GM21737 (cell line): ENCODE measurements at regions not wholly inside any gene's neighbourhood (a gene's known extent, or its start where the extent isn't known, plus 50 kb on each side); places are given as distances from the start of the nearest gene placed in this dataset.

Experiments
- ATAC-seq: cut with Tn5 transposase; IDR thresholded peaks from one replicate; pipeline ENCODE4 v1.9.1; 2021; ENCODE audit warnings: mild to moderate bottlenecking, moderate library complexity; ENCODE audit not compliant: unreplicated experiment

DNA sequence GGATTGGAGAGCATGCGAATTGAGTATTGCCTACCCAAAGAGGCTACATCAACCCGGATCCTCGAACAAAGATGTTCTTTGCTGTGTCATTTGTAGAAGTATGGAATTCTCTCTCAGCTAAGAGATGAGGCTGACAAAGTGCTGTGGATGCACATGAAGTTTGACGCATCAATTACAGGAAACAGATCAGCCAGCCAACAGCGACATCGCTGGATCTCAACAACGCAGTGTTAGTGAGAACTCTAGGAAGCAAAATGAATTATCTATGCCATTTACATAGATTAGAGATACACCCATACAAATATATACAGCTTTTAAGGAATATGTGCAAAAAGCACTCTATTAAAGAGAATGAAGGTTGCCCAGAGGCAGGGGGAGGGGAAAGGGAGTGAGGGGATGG is 160.6 kb upstream of the RGMA start:
- ATAC-seq, result no peak

DNA sequence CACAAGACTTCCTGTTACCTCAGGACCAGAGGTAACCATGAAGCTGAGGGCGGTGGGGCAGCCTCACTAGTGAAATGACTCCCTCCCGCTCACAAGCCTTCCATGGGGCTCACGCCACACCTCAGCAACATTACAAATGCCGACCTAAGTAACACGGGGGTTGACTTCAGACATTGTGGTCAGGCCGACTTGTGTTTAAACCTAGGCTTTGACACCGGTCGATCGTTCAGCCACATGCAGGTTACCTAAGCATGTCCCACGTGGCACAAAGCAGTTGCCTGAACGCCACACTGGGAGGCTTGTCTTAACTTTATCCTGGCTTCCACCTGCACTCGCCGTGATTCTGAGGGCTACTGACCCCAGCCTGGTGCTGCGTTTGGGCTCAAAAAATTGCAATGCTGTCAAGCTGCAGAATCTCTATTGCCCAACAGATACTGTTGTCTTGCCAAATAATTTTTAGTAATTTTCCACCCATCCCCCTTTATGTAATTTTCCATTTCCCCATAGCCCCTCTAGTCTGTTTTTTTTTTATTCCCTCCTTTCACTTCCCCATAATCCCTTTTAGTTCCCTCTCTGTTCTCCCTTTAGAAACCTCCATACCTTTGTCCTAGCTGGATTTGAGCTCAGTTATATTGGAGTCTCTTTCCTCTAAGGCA is 158.6 kb upstream of the RGMA start:
- no peak for ATAC-seq

DNA sequence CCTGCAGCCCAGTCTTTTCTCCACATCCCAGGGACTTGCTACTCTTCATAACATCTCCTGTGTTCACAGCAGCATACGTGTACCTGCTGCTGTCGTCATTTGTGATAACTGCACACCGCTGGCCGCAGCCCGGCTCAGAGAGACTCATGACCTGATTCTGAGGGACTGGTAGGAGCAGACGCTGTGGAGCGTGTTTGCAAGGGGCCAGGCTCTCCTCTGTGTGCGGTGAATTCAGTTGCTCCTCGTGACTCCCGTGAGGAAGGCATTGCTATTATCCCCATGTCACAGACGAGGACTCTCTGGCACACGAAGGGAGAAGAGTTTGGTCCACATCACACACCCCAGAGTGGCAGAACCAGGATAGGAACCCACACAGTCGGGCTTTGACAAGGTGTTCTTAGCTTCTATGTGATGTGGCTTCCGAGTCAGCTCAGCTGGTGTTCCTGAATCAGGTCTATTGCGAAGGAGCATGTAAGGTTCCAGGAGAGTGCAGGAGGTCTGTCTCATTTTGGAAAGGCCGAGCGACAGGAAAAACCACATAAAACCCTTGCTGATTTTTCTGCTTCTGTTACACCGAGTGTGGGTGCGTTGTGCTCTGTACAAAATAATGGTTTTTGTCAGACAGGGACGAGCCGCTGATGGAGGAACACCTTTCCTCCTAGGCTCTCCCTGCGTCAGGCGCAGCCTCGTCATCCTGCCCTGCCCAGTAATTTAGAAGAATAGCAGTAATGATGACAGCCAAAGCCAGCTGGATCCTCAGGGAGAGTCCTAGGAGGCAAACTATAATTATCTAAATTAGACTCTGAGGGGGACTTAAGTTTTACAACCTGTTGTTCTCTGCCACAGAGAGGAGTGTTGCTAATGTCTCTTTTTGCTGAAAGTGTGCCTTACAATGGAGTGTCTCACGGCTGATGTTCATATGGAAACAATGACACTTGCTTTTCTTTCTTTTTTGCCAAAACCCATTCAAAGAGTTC is 157.5 kb upstream of the RGMA start:
- ATAC-seq, result no peak

DNA sequence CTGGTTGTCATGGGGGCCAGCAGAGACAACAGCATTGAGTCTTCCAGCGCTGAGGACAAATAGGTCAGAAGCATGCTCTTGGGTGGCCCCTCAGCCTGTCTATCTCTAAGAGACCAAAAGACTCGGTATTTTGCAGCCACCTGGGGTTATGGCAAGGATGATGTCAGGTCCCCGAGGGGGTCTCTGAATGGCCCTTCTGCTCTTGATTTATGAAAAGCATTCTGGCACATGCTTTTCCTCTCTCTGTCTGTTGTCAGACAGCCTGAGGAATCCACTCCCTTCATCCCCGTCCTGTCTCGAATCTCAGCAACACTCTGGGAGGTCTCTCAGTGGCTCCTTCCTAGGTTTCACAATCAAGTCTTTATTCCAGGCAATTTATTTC is 156.6 kb upstream of the RGMA start:
- no peak for ATAC-seq

DNA sequence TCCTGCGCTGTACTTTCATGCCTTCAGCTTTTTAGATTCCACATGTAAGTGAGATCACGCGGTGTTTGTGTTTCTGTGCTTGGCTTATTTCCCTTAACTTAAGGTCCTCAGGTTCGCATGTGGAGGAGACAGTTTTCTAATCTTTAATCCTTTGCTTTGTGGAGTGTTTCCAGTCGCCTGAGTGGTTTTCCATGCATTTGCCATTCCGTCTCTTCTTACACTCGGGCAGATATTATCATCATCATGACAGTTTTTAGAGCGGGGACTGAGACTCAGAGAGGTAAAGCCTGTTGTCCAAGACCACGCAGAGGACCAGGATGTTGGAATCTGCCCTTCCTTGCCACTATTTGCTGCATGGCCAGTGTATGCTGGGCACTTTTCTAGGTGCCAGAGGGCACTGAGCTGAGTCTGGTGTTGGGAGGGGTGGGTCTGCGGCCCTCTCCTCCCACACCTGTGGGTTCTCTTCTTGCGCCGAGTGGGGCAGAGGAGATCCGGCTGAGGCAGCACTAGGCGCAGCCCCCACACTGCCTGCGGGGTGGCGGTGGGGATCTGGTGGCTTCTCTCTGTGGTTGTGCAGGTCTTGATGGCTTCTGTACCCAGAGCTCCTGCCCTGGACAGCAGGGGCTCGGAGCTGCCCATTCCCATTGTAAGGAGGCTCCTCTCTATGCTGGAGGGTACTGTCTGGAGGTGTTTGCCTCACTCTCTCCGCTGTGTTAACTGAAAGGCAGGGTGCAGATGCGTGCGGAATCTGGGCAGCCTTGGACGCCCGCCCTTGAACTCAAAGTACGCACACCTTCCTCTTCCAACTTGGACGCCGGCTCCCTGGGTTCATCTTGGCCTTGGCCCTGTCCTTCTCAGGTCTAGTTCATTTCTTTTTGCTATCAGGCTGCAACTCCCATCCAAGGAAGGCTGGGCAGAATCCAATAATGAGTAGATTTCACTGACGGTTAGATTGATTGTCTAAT is 156.0 kb upstream of the RGMA start:
- no peak for ATAC-seq

DNA sequence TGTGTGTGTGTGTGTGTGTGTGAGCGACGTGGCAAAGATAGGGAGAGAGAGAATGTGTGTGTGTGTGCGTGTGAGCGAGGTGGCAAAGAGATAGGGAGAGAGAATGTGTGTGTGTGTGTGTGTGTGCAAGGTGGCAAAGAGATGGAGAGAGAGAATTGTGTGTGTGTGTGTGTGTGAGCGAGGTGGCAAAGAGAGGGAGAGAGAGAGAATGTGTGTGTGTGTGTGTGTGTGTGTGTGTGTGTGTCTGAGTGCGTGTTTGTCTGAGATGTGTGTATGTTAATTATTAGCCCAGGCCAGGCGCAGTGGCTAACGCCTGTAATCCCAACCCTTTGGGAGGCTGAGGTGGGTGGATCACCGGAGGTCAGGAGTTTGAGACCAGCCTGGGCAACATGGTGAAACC is 154.6 kb upstream of the RGMA start:
- no peak for ATAC-seq

DNA sequence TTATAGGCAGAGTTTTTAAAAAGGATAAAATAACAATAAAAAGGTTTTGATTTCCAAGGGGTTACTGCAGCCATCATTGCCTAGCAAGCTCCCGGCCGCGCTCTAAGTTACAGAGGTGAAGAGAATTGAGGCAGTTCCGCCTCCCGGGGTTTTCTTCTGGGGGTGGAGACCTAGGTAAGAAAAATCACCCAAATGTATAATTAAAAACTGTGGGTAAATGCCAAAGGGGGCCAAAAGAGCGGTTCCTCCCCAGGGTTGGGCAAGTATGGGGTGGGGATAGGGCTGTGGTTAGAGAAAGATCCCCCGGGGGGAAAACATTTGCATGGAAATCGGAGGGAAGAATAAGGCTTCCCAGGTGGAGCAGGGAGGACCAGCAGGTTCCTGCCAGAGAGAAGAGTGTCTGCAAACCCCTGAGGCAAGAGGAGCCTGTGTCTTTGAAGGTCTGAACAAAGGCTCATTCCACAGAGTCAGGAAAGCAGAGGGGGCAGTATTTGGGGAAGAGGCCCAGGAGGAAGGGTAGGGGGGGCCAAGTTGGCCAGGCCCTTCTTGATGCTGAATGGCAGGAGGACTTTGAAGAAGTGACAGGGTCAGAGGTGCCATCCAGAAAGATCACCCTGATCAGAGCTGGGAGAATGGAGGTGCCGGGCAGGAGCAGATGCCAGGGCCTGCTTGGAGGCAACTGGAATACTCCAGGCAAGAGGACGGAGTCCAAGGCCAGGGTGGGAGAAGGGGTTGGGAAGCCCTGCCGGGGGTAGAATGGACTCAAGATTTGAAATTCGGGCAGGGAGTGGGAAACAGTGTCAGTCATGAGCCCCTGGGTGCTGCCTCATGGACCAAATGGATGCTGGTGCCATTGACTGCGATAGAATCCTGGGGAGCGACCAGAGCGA is 152.9 kb upstream of the RGMA start:
- no peak for ATAC-seq

DNA sequence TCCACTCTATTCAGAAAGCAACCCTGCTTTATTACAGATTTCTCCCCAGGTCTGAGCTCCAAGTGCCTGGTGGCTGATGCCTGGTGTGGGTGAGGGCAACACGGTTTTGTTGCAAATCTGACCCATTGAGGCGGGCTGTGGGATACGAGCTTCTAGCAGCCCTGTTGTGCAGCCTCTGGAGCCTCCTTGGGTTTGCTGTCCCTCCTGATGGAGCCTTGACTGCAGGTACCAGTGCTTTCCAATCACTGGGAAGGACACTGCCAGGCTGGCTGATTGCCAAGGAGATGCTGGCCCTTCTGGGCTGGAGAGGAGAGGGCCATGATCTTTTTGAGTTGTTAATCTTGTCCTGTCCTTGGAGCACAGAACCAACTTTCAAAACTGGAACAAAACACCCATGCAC is 151.0 kb upstream of the RGMA start:
- no peak for ATAC-seq

DNA sequence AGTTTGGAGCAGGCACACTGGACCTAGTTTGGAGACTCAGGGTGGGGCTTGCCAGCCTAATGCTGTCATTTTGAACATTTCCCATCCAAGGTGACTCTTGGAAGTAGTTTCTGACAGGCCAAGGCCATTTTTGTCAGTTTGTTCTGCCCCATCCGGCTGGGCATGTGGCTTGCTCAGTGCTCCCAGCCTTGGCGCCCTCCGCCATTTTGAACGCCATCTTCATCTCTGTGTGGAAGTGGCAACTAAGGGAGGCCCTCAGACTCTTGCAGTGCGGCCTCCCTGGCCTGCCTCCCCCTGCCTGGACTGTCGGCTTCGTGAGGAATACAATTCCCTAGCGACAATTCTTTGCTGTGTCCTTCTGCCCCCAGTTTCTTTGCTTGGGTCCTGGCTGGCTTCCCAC is 150.6 kb upstream of the RGMA start:
- no peak for ATAC-seq

DNA sequence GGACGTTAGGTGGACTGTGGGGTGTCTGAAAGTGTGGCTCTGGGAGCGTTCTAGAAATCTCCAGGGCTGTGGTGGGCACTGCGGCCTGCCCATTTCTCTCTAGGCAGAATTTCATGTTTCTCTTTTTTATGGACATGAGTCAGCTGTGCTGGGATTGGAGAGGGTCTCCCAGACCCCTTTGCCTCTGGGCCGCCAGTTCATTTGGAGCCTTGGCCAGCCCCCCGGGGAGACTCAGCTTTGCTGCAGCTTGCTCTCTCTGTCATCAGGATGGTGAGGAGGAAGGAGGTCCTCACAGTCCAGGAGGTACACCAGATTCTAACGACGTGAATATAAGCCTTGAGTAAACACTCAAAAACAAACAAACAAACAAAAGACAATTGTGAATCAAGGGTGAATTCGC is 149.6 kb upstream of the RGMA start:
- no peak for ATAC-seq

DNA sequence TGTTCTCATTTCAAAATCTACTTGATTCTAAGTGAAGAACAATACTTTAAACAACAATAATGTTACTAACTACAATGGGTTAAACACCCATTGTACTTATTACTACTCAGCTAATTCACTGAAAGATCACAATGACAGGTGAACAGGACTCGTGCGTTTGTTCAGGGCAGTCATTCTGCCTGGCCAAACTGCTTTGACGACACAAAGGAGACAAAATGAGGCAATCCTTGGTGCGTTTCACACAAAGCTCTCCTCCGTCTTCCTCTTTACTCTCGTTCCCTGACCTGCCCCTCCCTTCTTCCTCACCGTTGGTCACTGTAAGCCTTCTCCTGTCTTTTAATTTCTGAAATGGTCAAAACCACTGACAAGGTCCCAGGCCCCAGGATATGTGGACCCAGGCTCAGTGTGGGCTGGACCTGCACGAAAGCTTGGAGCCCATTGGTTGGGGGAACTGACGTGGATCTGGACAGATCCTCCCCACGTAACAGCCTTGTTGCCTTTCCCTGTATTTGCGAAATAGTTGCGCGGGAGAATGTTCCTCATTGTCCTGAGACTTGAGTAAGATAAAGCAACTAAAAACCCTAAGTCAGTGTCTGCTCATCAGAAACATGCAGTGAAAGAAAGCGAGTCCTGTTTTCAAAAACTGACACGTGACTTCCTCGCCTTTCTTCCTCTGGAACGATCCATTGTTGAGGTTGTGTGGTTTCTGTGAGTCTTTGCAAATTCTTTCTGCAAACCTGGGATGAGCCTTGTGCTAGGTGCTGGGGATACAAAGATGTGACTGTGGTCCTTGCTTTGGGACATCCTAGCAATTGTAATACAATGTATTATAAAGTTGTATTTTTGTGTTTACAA is 147.1 kb upstream of the RGMA start:
- ATAC-seq, result no peak

DNA sequence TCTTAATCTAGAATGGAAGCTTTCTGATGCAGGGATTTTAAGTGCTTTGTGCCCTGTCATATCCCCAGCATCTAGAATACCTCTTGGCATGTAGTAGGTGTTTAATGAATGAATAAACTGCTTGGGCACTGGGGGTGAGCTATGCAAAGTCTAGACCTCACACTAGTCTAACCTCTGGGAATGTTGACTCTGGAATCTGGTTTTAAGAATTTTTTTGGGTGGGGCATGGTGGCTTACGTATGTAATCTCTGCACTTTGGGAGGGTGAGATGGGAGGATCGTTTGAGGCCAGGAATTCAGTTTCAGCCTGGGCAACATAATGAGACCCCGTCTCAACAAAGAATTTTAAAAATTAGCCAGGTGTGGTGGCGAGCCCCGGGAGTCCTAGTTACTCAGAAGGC is 146.3 kb upstream of the RGMA start:
- ATAC-seq, result no peak

DNA sequence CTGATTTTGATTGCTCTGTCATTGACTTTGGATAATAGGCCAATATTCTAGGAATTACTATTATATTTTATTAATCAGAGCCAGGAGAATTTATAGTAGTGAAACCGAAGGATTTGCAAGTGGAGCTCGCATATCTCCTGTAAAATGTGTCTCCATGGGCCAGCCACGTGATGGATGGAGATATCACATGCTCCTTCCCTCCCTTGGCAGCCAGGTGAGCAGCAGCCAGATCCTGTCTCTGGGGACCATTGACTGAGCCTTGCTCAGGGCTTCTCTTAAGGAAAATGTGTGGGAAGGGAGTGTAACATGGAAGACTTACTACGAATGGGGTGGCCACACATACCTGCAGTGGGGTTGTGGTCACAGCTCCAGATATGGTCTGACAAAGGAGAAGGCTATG is 144.7 kb upstream of the RGMA start:
- ATAC-seq, result no peak

DNA sequence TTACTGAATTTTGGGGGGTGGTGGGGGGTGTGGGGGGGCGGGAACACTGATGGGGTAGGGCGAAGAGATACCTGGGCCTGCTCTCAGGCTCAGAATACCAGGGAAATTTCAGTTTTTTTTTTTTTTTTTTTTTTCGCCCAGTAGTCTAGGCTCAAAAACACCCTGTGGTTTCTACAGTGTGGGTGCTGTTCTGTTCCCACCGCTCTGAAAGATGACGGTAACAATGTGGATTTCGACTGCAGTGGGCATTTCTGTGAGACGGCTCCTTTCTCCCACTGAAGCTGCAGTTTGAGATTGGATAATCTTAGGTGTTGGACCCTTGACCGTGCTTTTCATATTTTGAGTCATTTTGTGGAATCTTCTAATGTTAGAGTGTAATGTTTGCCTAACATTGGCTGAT is 143.8 kb upstream of the RGMA start:
- no peak for ATAC-seq

DNA sequence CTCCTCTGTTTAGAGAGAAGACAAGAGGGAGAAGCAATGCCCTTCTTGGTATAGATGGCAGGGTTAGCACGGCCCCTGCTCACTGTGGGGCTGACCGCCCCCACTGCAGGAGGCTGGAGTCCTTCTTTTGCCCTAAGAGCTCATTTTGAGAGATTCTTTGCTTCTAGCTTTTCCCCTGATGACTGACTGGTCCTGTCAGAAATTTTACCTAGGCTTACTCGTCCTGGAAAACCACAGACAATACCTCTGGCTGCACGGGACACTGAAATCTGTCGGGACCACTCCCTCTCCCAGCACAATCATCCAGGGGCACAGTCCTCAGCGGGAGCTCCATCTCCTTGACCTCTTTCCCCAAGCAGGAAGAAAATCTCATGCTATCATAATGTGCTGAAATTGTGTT is 143.0 kb upstream of the RGMA start:
- ATAC-seq, result no peak

DNA sequence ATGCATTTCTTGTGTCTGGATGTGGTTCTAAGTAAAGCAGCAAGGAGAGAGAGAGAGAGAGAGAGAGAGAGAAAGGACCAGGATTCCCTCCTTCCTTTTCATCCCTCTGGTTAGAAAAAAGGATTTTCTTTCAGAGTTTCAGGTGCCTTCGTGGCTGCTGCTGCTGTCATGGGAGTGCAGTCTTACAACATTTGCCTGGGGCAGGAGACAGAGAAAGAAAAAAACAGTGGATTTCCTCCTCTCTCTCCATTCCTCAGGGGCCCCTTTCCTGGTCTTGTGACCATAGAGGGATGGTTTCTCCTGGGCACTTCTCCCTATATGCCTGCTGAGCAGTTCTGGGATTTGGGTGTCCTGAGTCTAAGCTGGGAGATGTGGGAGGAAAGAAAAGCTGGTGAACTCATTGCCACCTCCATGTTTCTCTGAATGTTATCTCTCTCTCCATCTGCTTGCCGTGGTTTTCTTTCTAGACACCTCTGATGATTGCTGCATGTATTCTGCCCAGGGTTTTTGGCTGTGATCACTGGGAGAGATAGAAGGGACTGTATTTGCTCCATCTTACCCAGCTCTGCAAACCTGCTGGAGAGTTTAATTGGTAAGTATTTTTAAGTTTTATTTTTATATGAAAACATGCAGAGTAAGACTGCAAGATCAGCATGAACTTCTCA is 142.4 kb upstream of the RGMA start:
- no peak for ATAC-seq

DNA sequence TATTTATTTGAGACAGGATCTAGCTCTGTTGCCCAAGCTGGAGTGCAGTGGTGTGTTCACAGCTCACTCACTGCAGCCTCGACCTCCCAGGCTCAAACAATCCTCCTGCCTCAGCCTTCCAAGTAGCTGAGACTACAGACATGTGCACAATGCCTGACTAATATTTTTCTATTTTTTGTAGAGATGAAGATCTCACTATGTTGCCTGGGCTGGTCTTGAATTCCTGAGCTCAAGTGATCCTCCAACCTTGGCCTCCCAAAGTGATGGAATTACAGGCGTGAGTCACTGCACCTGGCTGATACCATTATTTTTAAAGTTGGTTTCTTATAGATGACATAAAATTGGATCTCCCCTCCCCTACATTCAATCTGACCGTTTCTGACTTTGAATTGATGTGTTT is 139.5 kb upstream of the RGMA start:
- ATAC-seq, result no peak

DNA sequence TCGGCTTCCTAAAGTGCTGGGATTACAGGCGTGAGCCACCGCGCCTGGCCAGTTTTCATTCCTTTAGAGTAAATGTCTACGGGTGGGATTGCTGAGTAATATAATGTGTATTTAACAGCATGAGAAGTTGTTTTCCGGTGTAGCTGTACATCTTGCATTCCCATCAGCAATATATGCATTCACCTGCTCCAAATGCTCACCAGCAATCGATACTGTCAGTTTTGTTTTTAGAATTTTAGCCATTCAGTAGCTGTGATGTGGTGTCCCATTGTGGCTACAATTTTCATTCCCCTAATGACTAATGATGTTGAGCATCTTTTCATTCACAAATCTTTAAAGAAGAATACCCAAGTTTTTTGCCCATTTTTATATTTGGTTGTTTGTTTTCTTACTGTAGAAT is 134.8 kb upstream of the RGMA start:
- no peak for ATAC-seq

DNA sequence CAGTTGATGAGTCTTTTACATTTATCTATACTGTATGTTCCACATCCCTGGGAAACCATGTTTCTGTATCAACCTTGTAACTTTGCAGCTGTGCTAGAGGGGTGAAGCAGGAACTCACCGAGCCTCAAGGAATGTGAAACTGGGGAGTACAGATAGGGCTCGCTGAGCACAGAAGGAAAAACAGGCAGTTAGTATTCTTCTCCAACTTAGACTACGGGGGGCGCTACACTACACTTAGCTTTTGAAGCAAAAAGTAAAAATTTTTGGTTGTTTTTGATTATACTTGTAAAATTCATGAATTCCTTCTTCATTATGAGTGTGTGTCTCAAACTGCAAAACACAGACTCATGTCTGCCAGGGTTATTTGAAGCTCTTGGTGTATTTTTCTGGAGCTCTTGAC is 132.7 kb upstream of the RGMA start:
- ATAC-seq, result no peak
